Neural cell (in vitro differentiated cells): ENCODE measurements at regions not wholly inside any gene's neighbourhood (a gene's known extent, or its start where the extent isn't known, plus 50 kb on each side); places are given as distances from the start of the nearest gene placed in this dataset.

Source experiments
- H2AFZ ChIP-seq: fragments of 200-600, 300-800 bp; sonication (generic), shearing (Covaris generic); 2 replicates; pipeline ENCODE4 v1.6.0; 2014; ENCODE audit warnings: low read depth, mild to moderate bottlenecking, antibody characterized with exemption, low read length, moderate library complexity
- H3F3A ChIP-seq: fragments of 200-600 bp; shearing (Covaris generic); 2 replicates; pipeline ENCODE4 v1.6.1; 2016; ENCODE audit warnings: mild to moderate bottlenecking, moderate library complexity, mixed read lengths, antibody characterized with exemption, low read length; ENCODE audit not compliant: insufficient read depth, poor library complexity, severe bottlenecking
- H3K27ac ChIP-seq: fragments of 200-600, 300-800 bp; sonication (generic), shearing (Covaris generic); 2 replicates; pipeline ENCODE4 v1.5.1; 2014; ENCODE audit warnings: mild to moderate bottlenecking, low read length, moderate library complexity
- H3K27me3 ChIP-seq: fragments of 300-800, 200-600 bp; sonication (generic), shearing (Covaris generic); 2 replicates; pipeline ENCODE4 v1.6.0; 2014; ENCODE audit warnings: mild to moderate bottlenecking, low read depth, low read length, moderate library complexity; ENCODE audit not compliant: insufficient read depth
- H3K36me3 ChIP-seq: fragments of 300-800, 200-600 bp; sonication (generic), shearing (Covaris generic); 2 replicates; pipeline ENCODE4 v1.5.1; 2014; ENCODE audit warnings: mild to moderate bottlenecking, antibody characterized with exemption, low read length, moderate library complexity; ENCODE audit not compliant: insufficient read depth
- H3K4me2 ChIP-seq: fragments of 300-800, 200-600 bp; sonication (generic), shearing (Covaris generic); 2 replicates; pipeline ENCODE4 v1.6.0; 2014; ENCODE audit warnings: mild to moderate bottlenecking, low read length
- H3K4me3 ChIP-seq: fragments of 300-800, 200-600 bp; sonication (generic), shearing (Covaris generic); 2 replicates; pipeline ENCODE4 v1.5.1; 2014; ENCODE audit warnings: mild to moderate bottlenecking, low read length, moderate library complexity
- H3K79me2 ChIP-seq: fragments of 200-600 bp; shearing (Covaris generic); replicated peaks from 2 replicates; pipeline ENCODE4 v1.6.0; 2014; ENCODE audit warnings: mild to moderate bottlenecking, low read length, moderate library complexity; ENCODE audit not compliant: insufficient read depth
- H3K9ac ChIP-seq: fragments of 300-800, 200-600 bp; sonication (generic), shearing (Covaris generic); 2 replicates; pipeline ENCODE4 v1.6.1; 2016; ENCODE audit warnings: mild to moderate bottlenecking, low read length, mixed read lengths
- H3K9me2 ChIP-seq: fragments of 200-600 bp; shearing (Covaris generic); 2 replicates; pipeline ENCODE4 v1.6.1; 2016; ENCODE audit warnings: mild to moderate bottlenecking, low read length, mixed read lengths; ENCODE audit not compliant: insufficient read depth
- H3K9me3 ChIP-seq: fragments of 200-600, 300-800 bp; sonication (generic), shearing (Covaris generic); 2 replicates; pipeline ENCODE4 v1.6.1; 2016; ENCODE audit warnings: mild to moderate bottlenecking, mixed run types, low read length, moderate library complexity, mixed read lengths
- H4K20me1 ChIP-seq: fragments of 200-600 bp; shearing (Covaris generic); 2 replicates; pipeline ENCODE4 v1.6.1; 2016; ENCODE audit warnings: mild to moderate bottlenecking, mixed run types; ENCODE audit not compliant: insufficient read depth
- CTCF ChIP-seq: fragments of 450-650 bp; IDR thresholded peaks from 2 replicates; pipeline ENCODE4 v1.5.1; 2014; ENCODE audit warnings: antibody characterized with exemption, mild to moderate bottlenecking, moderate library complexity; ENCODE audit not compliant: poor library complexity, severe bottlenecking
- EP300 ChIP-seq: fragments of 450-650 bp; conservative IDR thresholded peaks from 2 replicates; pipeline ENCODE4 v1.6.1; 2014; ENCODE audit warnings: antibody characterized with exemption, mild to moderate bottlenecking, moderate library complexity; ENCODE audit not compliant: poor library complexity, severe bottlenecking
- EZH2 ChIP-seq: fragments of 200-600, 300-800 bp; shearing (Covaris generic), sonication (generic); IDR thresholded peaks from 2 replicates; pipeline ENCODE4 v1.6.1; 2014; ENCODE audit warnings: antibody characterized with exemption, low read length, borderline replicate concordance, mild to moderate bottlenecking; ENCODE audit not compliant: insufficient read depth, poor library complexity, severe bottlenecking
- MXI1 ChIP-seq: fragments of 450-650 bp; conservative IDR thresholded peaks from 2 replicates; pipeline ENCODE4 v1.6.1; 2014; ENCODE audit warnings: antibody characterized with exemption, mild to moderate bottlenecking; ENCODE audit not compliant: poor library complexity, severe bottlenecking
- POLR2AphosphoS5 ChIP-seq: IDR thresholded peaks from 2 replicates; pipeline ENCODE4 v1.6.1; 2012
- RAD21 ChIP-seq: fragments of 450-650 bp; conservative IDR thresholded peaks from 2 replicates; pipeline ENCODE4 v1.6.1; 2014; ENCODE audit warnings: antibody characterized with exemption, mild to moderate bottlenecking, moderate library complexity
- SMC3 ChIP-seq: fragments of 450-650 bp; conservative IDR thresholded peaks from 2 replicates; pipeline ENCODE4 v1.6.1; 2014; ENCODE audit warnings: antibody characterized with exemption, mild to moderate bottlenecking, moderate library complexity; ENCODE audit not compliant: poor library complexity
- TAF1 ChIP-seq: IDR thresholded peaks from 2 replicates; pipeline ENCODE4 v1.6.1; 2012; ENCODE audit warnings: low read depth
- TF ChIP-seq, protein P1 (sequence below): IDR thresholded peaks from 2 replicates; pipeline ENCODE4 v1.6.1; 2012; ENCODE audit warnings: borderline replicate concordance

- H3K36me3 ChIP-seq = no peaks in the 10 kb centered on the region
- H3F3A ChIP-seq = no peaks in the 10 kb centered on the region
- no peak for TF ChIP-seq EZH2
- TF ChIP-seq EP300 = no peak
- TF ChIP-seq POLR2AphosphoS5 = no peak
- no peaks in the 10 kb centered on the region for H3K27me3 ChIP-seq
- no peak overlapping the region for H2AFZ ChIP-seq
- no peak overlapping the region for H3K27ac ChIP-seq
- no peak overlapping the region for H3K9ac ChIP-seq
- H3K79me2 ChIP-seq = no peaks in the 10 kb centered on the region
- H3K4me3 ChIP-seq = no peak overlapping the region
- no peak overlapping the region for H3K4me2 ChIP-seq
- no peaks in the 10 kb centered on the region for H3K9me3 ChIP-seq
- H3K9me2 ChIP-seq = no peaks in the 10 kb centered on the region
- H4K20me1 ChIP-seq = no peaks in the 10 kb centered on the region
Observed at GRCh38 chr4:159780196-159780922, 677.5 kb downstream of the RAPGEF2 start.

DNA sequence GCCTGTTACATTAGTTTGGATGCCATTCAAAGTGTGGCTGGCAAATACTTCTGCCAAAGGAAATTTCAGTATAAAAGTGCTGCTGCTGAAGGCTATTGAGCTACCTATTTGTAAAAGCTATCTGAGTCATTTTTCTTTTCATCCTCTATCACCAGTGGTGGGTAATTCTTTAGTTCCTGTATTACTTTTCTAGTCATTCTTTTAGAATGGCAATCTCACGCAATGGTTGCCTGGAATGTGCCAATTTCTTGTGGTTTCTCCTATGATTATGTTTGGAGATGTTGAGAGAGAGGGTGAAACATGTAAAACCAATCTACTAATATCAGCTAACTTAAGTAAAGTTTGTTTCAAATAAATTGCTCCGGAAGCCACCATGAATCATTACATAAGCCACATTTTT, 685.0 kb downstream of the RAPGEF2 start:
- H3K79me2 ChIP-seq = no peaks in the 10 kb centered on the region
- H3K4me2 ChIP-seq = no peak overlapping the region
- TF ChIP-seq POLR2AphosphoS5 = no peak
- no peak for TF ChIP-seq RAD21
- no peak for TF ChIP-seq EZH2
- TF ChIP-seq EP300 = no peak
- TF ChIP-seq, protein P1, sequence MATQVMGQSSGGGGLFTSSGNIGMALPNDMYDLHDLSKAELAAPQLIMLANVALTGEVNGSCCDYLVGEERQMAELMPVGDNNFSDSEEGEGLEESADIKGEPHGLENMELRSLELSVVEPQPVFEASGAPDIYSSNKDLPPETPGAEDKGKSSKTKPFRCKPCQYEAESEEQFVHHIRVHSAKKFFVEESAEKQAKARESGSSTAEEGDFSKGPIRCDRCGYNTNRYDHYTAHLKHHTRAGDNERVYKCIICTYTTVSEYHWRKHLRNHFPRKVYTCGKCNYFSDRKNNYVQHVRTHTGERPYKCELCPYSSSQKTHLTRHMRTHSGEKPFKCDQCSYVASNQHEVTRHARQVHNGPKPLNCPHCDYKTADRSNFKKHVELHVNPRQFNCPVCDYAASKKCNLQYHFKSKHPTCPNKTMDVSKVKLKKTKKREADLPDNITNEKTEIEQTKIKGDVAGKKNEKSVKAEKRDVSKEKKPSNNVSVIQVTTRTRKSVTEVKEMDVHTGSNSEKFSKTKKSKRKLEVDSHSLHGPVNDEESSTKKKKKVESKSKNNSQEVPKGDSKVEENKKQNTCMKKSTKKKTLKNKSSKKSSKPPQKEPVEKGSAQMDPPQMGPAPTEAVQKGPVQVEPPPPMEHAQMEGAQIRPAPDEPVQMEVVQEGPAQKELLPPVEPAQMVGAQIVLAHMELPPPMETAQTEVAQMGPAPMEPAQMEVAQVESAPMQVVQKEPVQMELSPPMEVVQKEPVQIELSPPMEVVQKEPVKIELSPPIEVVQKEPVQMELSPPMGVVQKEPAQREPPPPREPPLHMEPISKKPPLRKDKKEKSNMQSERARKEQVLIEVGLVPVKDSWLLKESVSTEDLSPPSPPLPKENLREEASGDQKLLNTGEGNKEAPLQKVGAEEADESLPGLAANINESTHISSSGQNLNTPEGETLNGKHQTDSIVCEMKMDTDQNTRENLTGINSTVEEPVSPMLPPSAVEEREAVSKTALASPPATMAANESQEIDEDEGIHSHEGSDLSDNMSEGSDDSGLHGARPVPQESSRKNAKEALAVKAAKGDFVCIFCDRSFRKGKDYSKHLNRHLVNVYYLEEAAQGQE = no peak
- TF ChIP-seq TAF1 = no peak
- TF ChIP-seq CTCF = no peak
- TF ChIP-seq SMC3 = no peak
- TF ChIP-seq MXI1 = no peak
- H3K9me3 ChIP-seq = no peaks in the 10 kb centered on the region
- H3K9ac ChIP-seq = no peak overlapping the region
- no peak overlapping the region for H3K27ac ChIP-seq
- no peaks in the 10 kb centered on the region for H4K20me1 ChIP-seq
- no peaks in the 10 kb centered on the region for H3K9me2 ChIP-seq
- H3K27me3 ChIP-seq = no peaks in the 10 kb centered on the region
- H2AFZ ChIP-seq = no peak overlapping the region
- H3F3A ChIP-seq = no peaks in the 10 kb centered on the region
- H3K36me3 ChIP-seq = no peaks in the 10 kb centered on the region
- H3K4me3 ChIP-seq = no peak overlapping the region
